Gastroesophageal sphincter (tissue), 3 donors: ENCODE measurements at regions not wholly inside any gene's neighbourhood (a gene's known extent, or its start where the extent isn't known, plus 50 kb on each side); places are given as distances from the start of the nearest gene placed in this dataset.

Source experiments
- EP300 ChIP-seq: sonication (generic); formaldehyde crosslinking; IDR thresholded peaks from one replicate; pipeline ENCODE4 v1.6.1; 2017; ENCODE audit warnings: antibody characterized with exemption, mild to moderate bottlenecking
- POLR2A ChIP-seq, 2 donors: fragments of 450-650 bp; IDR thresholded peaks; one replicate each; pipeline ENCODE4 v1.6.1; 2017; ENCODE audit warnings: antibody characterized with exemption in 2 of 2, mild to moderate bottlenecking in 2 of 2, moderate library complexity in 1 of 2
- POLR2AphosphoS5 ChIP-seq: sonication (generic); formaldehyde crosslinking; IDR thresholded peaks from one replicate; pipeline ENCODE4 v1.6.1; 2017; ENCODE audit warnings: antibody characterized with exemption
- TF ChIP-seq, protein P1 (sequence below), 4 experiments: fragments of 200-600 bp in 2 of 4; fragments of 450-650 bp in 2 of 4; sonication (generic) in 1 of 4; IDR thresholded peaks; one replicate each; pipeline ENCODE4 v1.5.1; 2017 to 2019; ENCODE audit warnings: antibody characterized with exemption in 4 of 4, mild to moderate bottlenecking in 2 of 4, moderate library complexity in 2 of 4

DNA sequence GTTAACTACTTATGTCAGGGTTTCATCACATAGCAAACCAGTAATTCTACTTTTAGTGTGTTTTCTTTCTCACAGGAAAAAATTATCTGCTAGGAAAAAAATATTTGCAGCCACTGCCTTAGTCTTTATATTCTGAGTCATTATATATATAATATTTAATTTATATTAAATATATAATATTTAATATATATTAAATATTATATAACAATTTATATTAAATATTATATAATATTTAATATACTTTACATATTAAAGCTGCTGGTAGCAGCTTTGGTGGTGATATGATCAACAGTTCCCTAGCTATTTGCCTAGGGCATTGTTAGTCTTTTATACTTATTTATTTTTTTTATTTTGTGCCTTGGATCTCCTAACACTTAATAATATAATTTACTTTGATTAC lies 381.6 kb downstream of the STIM2 start:
- TF ChIP-seq, protein P1, sequence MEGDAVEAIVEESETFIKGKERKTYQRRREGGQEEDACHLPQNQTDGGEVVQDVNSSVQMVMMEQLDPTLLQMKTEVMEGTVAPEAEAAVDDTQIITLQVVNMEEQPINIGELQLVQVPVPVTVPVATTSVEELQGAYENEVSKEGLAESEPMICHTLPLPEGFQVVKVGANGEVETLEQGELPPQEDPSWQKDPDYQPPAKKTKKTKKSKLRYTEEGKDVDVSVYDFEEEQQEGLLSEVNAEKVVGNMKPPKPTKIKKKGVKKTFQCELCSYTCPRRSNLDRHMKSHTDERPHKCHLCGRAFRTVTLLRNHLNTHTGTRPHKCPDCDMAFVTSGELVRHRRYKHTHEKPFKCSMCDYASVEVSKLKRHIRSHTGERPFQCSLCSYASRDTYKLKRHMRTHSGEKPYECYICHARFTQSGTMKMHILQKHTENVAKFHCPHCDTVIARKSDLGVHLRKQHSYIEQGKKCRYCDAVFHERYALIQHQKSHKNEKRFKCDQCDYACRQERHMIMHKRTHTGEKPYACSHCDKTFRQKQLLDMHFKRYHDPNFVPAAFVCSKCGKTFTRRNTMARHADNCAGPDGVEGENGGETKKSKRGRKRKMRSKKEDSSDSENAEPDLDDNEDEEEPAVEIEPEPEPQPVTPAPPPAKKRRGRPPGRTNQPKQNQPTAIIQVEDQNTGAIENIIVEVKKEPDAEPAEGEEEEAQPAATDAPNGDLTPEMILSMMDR (IDR thresholded peaks at IDR 0.05) = no peak
- TF ChIP-seq EP300 (no peak), POLR2A (IDR thresholded peaks at IDR 0.05) (no peak), POLR2AphosphoS5 (no peak)
